Astrocyte of the spinal cord (primary cell): ENCODE measurements at regions not wholly inside any gene's neighbourhood (a gene's known extent, or its start where the extent isn't known, plus 50 kb on each side); places are given as distances from the start of the nearest gene placed in this dataset.

Source experiments
- DNase-seq: peaks from one replicate; pipeline ENCODE4 v3.0.0; 2011; ENCODE audit warnings: low read depth, low spot score
- H3K4me3 ChIP-seq: 2 replicates; pipeline ENCODE4 v1.5.1; 2011; ENCODE audit warnings: low read depth, mild to moderate bottlenecking, low read length, moderate library complexity
- in situ Hi-C: cut with HindIII; loops from 2 replicates; pipeline ENCODE4 v1.10.0; 2017; ENCODE audit warnings: low sequenced_read_pairs
- TF ChIP-seq, protein P1 (sequence below): IDR thresholded peaks from 2 replicates; pipeline ENCODE4 v1.5.1; 2012; ENCODE audit warnings: low read depth, mild to moderate bottlenecking, low read length, inconsistent platforms

DNA sequence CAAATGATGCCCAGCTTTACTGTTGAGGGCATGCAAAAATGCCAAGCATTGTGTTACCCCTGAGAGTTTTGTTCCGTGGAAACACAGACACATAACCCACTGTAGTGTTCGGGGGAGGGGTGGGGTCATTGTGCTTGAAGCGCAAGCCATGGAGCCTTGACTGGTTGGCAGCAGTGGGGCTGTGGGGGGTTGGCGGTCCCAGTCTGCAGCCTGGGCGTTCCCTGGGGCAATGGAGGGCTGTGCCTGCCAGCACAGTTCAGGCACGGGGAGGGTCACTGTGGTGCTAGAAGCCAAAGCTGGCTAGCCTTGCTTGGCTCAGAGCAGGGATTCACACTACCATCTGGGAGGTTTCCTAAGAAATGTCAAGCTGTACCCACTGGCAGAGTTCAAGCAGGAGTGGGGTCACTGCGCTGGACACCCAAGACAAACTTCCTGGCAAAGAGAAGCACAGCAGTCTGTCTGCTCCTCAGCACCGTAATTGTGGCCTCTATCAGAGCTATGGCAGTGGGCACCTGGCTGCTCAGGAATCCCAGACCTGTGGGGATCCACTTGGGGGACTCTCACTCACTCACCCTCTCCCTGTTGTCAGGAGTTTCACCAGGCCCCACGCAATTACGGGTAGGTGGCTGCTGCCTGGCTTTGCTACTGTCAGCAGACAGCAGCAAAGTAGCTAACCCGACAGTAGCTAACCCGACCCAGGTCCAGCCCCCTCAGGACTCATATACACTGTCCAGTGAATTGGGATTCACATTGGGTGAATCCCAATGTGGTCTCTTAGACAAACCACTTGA is 292.4 kb downstream of the ZWINT start:
- DNase-seq = no peak
- H3K4me3 ChIP-seq = no peak overlapping the region
- TF ChIP-seq, protein P1, sequence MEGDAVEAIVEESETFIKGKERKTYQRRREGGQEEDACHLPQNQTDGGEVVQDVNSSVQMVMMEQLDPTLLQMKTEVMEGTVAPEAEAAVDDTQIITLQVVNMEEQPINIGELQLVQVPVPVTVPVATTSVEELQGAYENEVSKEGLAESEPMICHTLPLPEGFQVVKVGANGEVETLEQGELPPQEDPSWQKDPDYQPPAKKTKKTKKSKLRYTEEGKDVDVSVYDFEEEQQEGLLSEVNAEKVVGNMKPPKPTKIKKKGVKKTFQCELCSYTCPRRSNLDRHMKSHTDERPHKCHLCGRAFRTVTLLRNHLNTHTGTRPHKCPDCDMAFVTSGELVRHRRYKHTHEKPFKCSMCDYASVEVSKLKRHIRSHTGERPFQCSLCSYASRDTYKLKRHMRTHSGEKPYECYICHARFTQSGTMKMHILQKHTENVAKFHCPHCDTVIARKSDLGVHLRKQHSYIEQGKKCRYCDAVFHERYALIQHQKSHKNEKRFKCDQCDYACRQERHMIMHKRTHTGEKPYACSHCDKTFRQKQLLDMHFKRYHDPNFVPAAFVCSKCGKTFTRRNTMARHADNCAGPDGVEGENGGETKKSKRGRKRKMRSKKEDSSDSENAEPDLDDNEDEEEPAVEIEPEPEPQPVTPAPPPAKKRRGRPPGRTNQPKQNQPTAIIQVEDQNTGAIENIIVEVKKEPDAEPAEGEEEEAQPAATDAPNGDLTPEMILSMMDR = no peak
- in situ Hi-C loops = no loop called here

DNA sequence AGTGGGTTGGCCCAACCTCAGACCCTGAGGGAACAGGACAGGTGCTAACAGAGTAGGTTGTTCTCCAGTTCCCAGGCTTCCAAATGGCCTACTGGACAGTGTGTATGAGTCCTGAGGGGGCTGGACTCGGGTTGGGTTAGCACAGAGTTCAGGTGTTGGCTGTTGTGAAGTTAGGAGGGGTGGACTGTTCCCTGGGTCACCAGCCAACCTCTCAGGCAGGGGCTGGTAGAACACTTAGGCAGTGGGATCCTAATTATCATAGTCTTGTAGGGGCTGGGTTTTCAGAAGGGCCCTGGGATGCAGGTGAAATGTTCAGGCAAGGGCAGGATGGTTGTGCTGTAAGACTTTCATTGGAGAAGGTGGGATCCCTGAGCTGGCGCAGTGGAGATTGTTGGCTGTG is 293.0 kb downstream of the ZWINT start:
- no peak overlapping the region for H3K4me3 ChIP-seq
- TF ChIP-seq, protein P1 = no peak
- in situ Hi-C loops = no loop called here
- no peak for DNase-seq

DNA sequence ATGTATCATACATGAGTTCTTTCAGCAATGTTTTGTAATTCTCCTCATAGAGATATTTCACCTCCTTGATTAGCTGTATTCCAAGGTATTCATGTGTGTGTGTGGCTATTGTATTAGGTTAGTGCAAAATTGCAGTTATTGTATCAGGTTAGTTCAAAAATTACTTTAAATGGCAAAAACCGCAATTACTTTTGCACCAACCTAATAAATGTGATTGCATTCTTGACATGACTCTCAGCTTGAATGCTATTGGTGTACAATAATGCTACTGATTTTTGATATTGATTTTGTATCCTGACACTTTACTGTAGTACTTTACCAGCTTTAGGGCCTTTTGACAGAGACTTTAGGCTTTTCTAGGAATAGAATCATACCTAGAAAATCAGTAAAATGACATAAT is 297.4 kb downstream of the ZWINT start:
- TF ChIP-seq, protein P1 = no peak
- no peak overlapping the region for H3K4me3 ChIP-seq
- in situ Hi-C loops = no loop called here
- DNase-seq = no peak

DNA sequence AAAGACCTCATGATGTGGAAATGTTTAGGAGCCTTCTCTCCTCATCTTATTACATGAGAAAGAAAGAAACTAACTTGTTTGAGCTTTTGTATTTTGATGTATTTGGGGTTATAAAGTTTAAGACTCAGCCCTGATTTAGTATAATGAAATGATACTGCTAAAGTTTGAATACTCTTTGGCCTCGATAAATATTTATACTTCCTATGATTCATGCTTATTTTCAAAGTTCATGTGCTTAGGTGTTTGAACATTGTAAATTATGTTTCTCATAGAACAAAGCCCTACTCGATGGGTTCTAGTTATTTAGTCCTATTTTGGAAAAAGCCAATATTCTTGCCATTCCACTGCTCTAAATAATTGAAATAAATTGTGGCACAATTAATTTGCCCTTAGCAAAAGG is 303.2 kb downstream of the ZWINT start:
- in situ Hi-C loops = no loop called here
- TF ChIP-seq, protein P1 = no peak
- DNase-seq = no peak
- no peak overlapping the region for H3K4me3 ChIP-seq

DNA sequence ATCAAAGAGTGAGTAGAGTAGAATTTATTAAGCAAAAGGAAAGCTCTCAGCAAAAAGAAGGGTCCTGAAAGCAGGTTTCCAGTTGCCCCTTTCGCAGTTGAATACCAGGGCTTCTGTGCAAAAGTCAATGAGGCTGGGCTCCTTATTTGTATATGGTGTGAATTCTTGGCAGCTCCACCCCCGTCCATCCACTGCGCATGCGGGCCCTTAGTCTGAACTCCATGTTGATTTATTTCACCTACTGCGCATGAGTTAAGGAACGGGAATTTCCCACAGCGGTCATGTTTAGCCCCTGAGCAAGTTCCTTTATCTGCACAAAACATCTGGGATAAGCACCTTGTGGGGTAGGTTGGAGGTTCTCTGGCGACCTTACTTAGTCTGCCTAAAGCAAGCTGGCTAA is 325.6 kb downstream of the ZWINT start:
- no peak for DNase-seq
- no peak overlapping the region for H3K4me3 ChIP-seq
- in situ Hi-C loops = no loop called here
- TF ChIP-seq, protein P1 = no peak

DNA sequence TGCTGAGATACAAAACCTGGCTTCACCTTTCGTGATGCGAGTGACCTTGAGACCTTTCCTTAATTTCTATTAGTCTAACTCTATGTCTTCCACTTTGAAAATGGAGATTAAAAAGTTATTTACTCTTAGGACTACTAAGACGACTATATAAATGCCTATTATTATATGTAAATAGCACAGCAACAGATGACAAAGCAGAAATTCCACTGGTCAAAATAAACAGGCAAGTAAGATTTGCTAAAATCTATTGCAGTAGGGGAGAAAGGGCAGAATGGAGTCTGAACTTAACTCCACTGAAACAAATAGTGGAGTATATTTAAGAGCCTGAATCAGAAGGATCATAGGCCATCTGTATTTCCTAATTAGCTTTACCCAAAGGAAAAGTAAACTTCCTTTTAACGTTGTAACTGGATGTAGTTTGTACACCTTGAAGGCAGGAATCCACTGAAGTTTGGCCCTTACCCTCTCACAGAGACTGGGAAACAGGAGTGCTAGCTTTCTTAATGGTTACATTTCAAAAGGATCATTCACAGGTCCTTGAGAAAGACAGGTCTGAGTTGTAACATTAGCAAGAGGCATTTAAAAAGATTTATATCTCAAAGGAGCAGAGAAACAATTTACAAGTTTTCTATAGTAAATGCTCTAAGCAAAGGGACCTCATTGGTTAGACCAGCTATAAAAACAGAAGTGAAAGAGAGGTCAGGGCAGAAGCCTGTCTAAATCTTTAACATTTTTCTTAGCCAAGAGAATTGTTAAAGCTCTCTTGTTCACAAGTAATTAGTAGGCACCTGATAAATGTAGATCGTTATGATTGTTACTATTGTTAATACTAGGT is 332.5 kb downstream of the ZWINT start:
- no peak overlapping the region for H3K4me3 ChIP-seq
- no peak for DNase-seq
- in situ Hi-C loops = no loop called here
- TF ChIP-seq, protein P1 = no peak
